NCI-H1930 (cell line): ENCODE measurements at regions not wholly inside any gene's neighbourhood (a gene's known extent, or its start where the extent isn't known, plus 50 kb on each side); places are given as distances from the start of the nearest gene placed in this dataset.

Source experiments
- DNase-seq, 2 experiments: peaks; one replicate each; lab custom pipeline; 2025; lab: John Stamatoyannopoulos, UW

- no peak for DNase-seq
Measured at GRCh38 chr2:239569401-239570090, 168.7 kb upstream of the HDAC4 start.

- DNase-seq: no peak
Measured at GRCh38 chr2:239568601-239569000, 167.8 kb upstream of the HDAC4 start.

GRCh38 chr2:239567786-239568185 is 167.0 kb upstream of the HDAC4 start:
- no peak for DNase-seq

GRCh38 chr2:239566995-239567568 is 166.3 kb upstream of the HDAC4 start:
- DNase-seq: no peak

GRCh38 chr2:239566162-239566994 is 165.6 kb upstream of the HDAC4 start:
- DNase-seq: no peak

GRCh38 chr2:239564587-239564986 is 163.8 kb upstream of the HDAC4 start:
- DNase-seq: no peak

GRCh38 chr2:239563561-239563960 is 162.7 kb upstream of the HDAC4 start:
- no peak for DNase-seq

GRCh38 chr2:239561446-239562001 is 160.7 kb upstream of the HDAC4 start:
- DNase-seq: no peak

GRCh38 chr2:239559417-239560261 is 158.8 kb upstream of the HDAC4 start:
- DNase-seq: no peak

- no peak for DNase-seq
Measured at GRCh38 chr2:239558661-239559060, 157.8 kb upstream of the HDAC4 start.

GRCh38 chr2:239557516-239557915 is 156.7 kb upstream of the HDAC4 start:
- no peak for DNase-seq

- no peak for DNase-seq
Measured at GRCh38 chr2:239555571-239555905, 154.7 kb upstream of the HDAC4 start.

- DNase-seq: no peak
Measured at GRCh38 chr2:239554766-239555570, 154.1 kb upstream of the HDAC4 start.

- DNase-seq: no peak
Measured at GRCh38 chr2:239553376-239554000, 152.7 kb upstream of the HDAC4 start.

- DNase-seq: no peak
Measured at GRCh38 chr2:239552213-239552926, 151.6 kb upstream of the HDAC4 start.

- DNase-seq: no peak
Measured at GRCh38 chr2:239551206-239551605, 150.4 kb upstream of the HDAC4 start.

- DNase-seq: no peak
Measured at GRCh38 chr2:239550357-239550756, 149.5 kb upstream of the HDAC4 start.

- DNase-seq: no peak
Measured at GRCh38 chr2:239549711-239550255, 149.0 kb upstream of the HDAC4 start.

GRCh38 chr2:239548965-239549595 is 148.3 kb upstream of the HDAC4 start:
- DNase-seq: no peak
